ENCODE measurements at regions not wholly inside any gene's neighbourhood (a gene's known extent, or its start where the extent isn't known, plus 50 kb on each side); places are given as distances from the start of the nearest gene placed in this dataset.
A peak's percentile ranks its signal among the peaks of the same experiment; 100 is the strongest.
"Not testable (repeated sequence)": the region's sequence is repeated elsewhere in the genome, so short reads cannot be mapped to it uniquely, and the experiment has no call there.

GRCh38 chr20:6660441-6660840, 107.0 kb upstream of the BMP2 start:
- Histone ChIP-seq H3K9ac (ENCODE audit: low read depth in 2 of 2, low read length in 2 of 2) (peak overlapping the region in 1 of 2 donors; percentile 19), H3K27me3 (no peaks in the 10 kb centered on the region), H3K4me3 (no peak overlapping the region), H3K9me3 (no peaks in the 10 kb centered on the region), H3K4me1 (no peaks in the 10 kb centered on the region), H3K27ac (peak overlapping the region; percentile 66), H3K36me3 (no peaks in the 10 kb centered on the region)
- intact Hi-C loops (cut with DNase I): no loop called here
- no peak for TF ChIP-seq CTCF (IDR thresholded peaks at IDR 0.05)
- peak; percentile 89 for DNase-seq

GRCh38 chr20:6658909-6659308, 108.6 kb upstream of the BMP2 start:
- H3K27ac ChIP-seq; H3K36me3 ChIP-seq; H3K9me3 ChIP-seq; H3K4me3 ChIP-seq; H3K27me3 ChIP-seq; DNase-seq; H3K4me1 ChIP-seq; intact Hi-C loops (cut with DNase I); H3K9ac ChIP-seq (ENCODE audit: low read depth in 2 of 2, low read length in 2 of 2): not testable (repeated sequence)

- intact Hi-C loops (cut with DNase I): no loop called here
- no peak for DNase-seq
- Histone ChIP-seq H3K4me3 (no peak overlapping the region), H3K27ac (no peak overlapping the region), H3K9me3 (no peaks in the 10 kb centered on the region), H3K27me3 (no peaks in the 10 kb centered on the region), H3K36me3 (no peaks in the 10 kb centered on the region), H3K9ac (ENCODE audit: low read depth in 2 of 2, low read length in 2 of 2) (no peak overlapping the region), H3K4me1 (no peaks in the 10 kb centered on the region)
- no peak for TF ChIP-seq CTCF (IDR thresholded peaks at IDR 0.05)
Observed at GRCh38 chr20:6657904-6658303, 109.6 kb upstream of the BMP2 start.

GRCh38 chr20:6657111-6657510, 110.4 kb upstream of the BMP2 start:
- no peak for TF ChIP-seq CTCF (IDR thresholded peaks at IDR 0.05)
- intact Hi-C loops (cut with DNase I): no loop called here
- no peak for DNase-seq
- H3K27ac ChIP-seq: no peak overlapping the region
- H3K4me3 ChIP-seq: no peak overlapping the region
- no peaks in the 10 kb centered on the region for H3K4me1 ChIP-seq
- H3K9me3 ChIP-seq: no peaks in the 10 kb centered on the region
- H3K36me3 ChIP-seq: no peaks in the 10 kb centered on the region
- no peak overlapping the region for H3K9ac ChIP-seq (ENCODE audit: low read depth in 2 of 2, low read length in 2 of 2)
- no peaks in the 10 kb centered on the region for H3K27me3 ChIP-seq

GRCh38 chr20:6654513-6655252, 112.8 kb upstream of the BMP2 start:
- H3K27me3 ChIP-seq: no peaks in the 10 kb centered on the region
- intact Hi-C loops (cut with DNase I): no loop called here
- DNase-seq: peak; percentile 46
- H3K4me3 ChIP-seq: no peak overlapping the region
- H3K36me3 ChIP-seq: no peaks in the 10 kb centered on the region
- no peaks in the 10 kb centered on the region for H3K9me3 ChIP-seq
- H3K4me1 ChIP-seq: no peaks in the 10 kb centered on the region
- no peak for TF ChIP-seq CTCF (IDR thresholded peaks at IDR 0.05)
- peak overlapping the region in 1 of 2 donors; percentile 29 for H3K9ac ChIP-seq (ENCODE audit: low read depth in 2 of 2, low read length in 2 of 2)
- H3K27ac ChIP-seq: peak overlapping the region; percentile 67

- H3K9ac ChIP-seq (ENCODE audit: low read depth in 2 of 2, low read length in 2 of 2): no peak overlapping the region
- H3K27me3 ChIP-seq: no peaks in the 10 kb centered on the region
- no peak overlapping the region for H3K27ac ChIP-seq
- no peaks in the 10 kb centered on the region for H3K9me3 ChIP-seq
- H3K4me3 ChIP-seq: no peak overlapping the region
- H3K4me1 ChIP-seq: no peaks in the 10 kb centered on the region
- no peak for TF ChIP-seq CTCF (IDR thresholded peaks at IDR 0.05)
- no peaks in the 10 kb centered on the region for H3K36me3 ChIP-seq
- DNase-seq: no peak
- intact Hi-C loops (cut with DNase I): no loop called here
Observed at GRCh38 chr20:6651561-6651960, 115.9 kb upstream of the BMP2 start.

Measured in colonic mucosa (tissue), 4 donors.